ENCODE measurements at regions not wholly inside any gene's neighbourhood (a gene's known extent, or its start where the extent isn't known, plus 50 kb on each side); places are given as distances from the start of the nearest gene placed in this dataset.
A peak's percentile ranks its signal among the peaks of the same experiment; 100 is the strongest.

DNA sequence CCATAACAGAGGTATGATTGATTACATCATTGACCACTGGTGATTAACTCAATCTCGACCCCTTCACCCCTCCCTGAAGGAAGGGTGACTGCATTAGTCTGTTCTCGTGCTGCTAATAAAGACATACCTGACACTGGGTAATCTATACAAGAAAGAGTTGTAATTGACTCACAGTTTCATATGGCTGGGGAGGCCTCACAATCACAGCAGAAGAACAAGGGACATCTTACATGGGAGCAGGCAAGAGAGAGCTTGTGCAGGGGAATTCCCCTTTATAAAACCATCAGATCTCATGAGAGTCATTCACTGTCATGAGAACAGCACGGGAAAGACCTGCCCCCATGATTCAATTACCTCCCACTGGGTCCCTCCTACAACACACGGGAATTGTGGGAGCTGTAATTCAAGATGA is 55.9 kb upstream of the TMCC3 start:
- peaks cover 19% of the 10 kb centered on the region for H3K4me1 ChIP-seq (replicated peaks; ENCODE audit: insufficient read depth)
- no peak overlapping the region for H3K4me3 ChIP-seq
- CTCF ChIA-PET: no interaction called here
- H2AFZ ChIP-seq: no peak overlapping the region
- no peaks in the 10 kb centered on the region for H3K9me3 ChIP-seq (ENCODE audit: insufficient read depth, low read depth)
- BruUV-seq (replicated peaks): no TSS peak
- TF ChIP-seq CTCF (conservative IDR thresholded peaks at IDR 0.05) (no peak), EZH2 (IDR thresholded peaks at IDR 0.05; ENCODE audit: low read depth) (no peak)
- H3K9me2 ChIP-seq (ENCODE audit: insufficient read depth): peaks cover 2% of the 10 kb centered on the region; the same call in 1 of the 2 replicates
- POLR2A ChIA-PET (ENCODE audit: unreplicated experiment): interaction anchor here (0.8 kb wide), 1 partner anchor 872 kb away, joined by 3 read pairs; no protein-coding TSS in a partner anchor
- intact Hi-C loops (cut with micrococcal nuclease; ENCODE audit: unreplicated experiment): no loop called here
- H3F3A ChIP-seq (ENCODE audit: insufficient read depth, low read depth): peaks cover 7% of the 10 kb centered on the region; the same call in 1 of the 2 replicates
- no peak for DNase-seq
- H3K4me2 ChIP-seq: no peak overlapping the region
- no peaks in the 10 kb centered on the region for H3K79me2 ChIP-seq (ENCODE audit: low read depth)
- H3K27me3 ChIP-seq (ENCODE audit: insufficient read depth, low read depth): no peaks in the 10 kb centered on the region
- no peaks in the 10 kb centered on the region for H4K20me1 ChIP-seq (ENCODE audit: insufficient read depth)
- H3K27ac ChIP-seq: no peak overlapping the region
- no peaks in the 10 kb centered on the region for H3K36me3 ChIP-seq (ENCODE audit: low read depth)

GRCh38 chr12:94705676-94706075 is 55.3 kb upstream of the TMCC3 start:
- H3K4me3 ChIP-seq: no peak overlapping the region
- POLR2A ChIA-PET (ENCODE audit: unreplicated experiment): interaction anchor here (0.6 kb wide), 1 partner anchor 1090 kb away, joined by 3 read pairs; no protein-coding TSS in a partner anchor

DNA sequence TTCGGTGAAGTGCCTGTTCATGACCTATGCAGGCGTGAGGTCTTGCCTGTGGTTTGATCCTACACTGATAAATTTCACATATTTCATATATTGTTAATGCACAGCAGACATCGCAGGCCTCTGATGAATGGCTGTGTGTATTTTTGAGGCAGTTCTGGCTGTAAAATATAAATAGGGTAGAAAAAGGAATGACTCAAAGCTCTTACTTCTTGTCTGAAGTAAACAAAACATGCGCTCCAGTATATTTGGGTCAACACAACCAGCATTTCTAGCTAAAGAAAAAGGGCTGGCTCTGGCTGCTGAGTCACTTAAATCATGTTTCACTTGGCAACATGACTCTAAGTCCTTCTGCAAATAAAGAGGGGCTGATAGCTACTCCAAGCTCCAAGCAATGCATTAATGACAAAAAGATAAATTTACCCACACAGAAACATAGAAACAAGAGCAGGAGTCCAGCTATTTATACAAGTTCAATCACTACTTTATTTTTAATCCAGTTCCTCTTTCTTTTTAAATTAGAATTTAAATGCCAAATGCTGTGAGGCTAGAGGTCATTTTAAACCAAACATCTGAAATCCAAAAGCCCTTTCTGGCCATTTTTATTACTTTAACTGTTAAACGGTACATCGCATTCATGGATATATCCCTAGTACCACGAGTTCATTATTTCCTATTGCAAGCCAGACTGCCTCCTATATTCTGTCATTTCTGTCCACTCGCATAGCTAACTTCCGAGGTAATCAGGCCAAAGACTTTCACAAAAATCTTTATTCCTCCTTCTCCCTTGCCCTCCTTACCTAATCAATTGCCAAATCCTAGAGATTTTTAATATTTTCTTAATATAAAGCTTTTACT is 54.3 kb upstream of the TMCC3 start:
- Histone ChIP-seq H3K36me3 (ENCODE audit: low read depth) (no peaks in the 10 kb centered on the region), H3K9me3 (ENCODE audit: insufficient read depth, low read depth) (no peaks in the 10 kb centered on the region), H3K27ac (peak overlapping the region; percentile 63), H3K4me1 (replicated peaks; ENCODE audit: insufficient read depth) (peaks cover 26% of the 10 kb centered on the region), H2AFZ (no peak overlapping the region), H3K4me2 (peak overlapping the region; percentile 47), H3F3A (ENCODE audit: insufficient read depth, low read depth) (peaks cover 7% of the 10 kb centered on the region; the same call in 1 of the 2 replicates), H4K20me1 (ENCODE audit: insufficient read depth) (no peaks in the 10 kb centered on the region), H3K27me3 (ENCODE audit: insufficient read depth, low read depth) (no peaks in the 10 kb centered on the region), H3K79me2 (ENCODE audit: low read depth) (no peaks in the 10 kb centered on the region), H3K9me2 (ENCODE audit: insufficient read depth) (peaks cover 2% of the 10 kb centered on the region; the same call in 1 of the 2 replicates), H3K4me3 (no peak overlapping the region)
- DNase-seq: peak; percentile 32 to 82
- POLR2A ChIA-PET (ENCODE audit: unreplicated experiment): interaction anchor here (0.6 kb wide), 1 partner anchor 1091 kb away, joined by 3 read pairs; no protein-coding TSS in a partner anchor
- no TSS peak for BruUV-seq (replicated peaks)
- TF ChIP-seq EZH2 (IDR thresholded peaks at IDR 0.05; ENCODE audit: low read depth) (no peak), CTCF (conservative IDR thresholded peaks at IDR 0.05) (no peak)
- CTCF ChIA-PET: no interaction called here
- intact Hi-C loops (cut with micrococcal nuclease; ENCODE audit: unreplicated experiment): no loop called here

More at GRCh38 chr12:94705676-94706075, 55.3 kb upstream of the TMCC3 start:
- peaks cover 7% of the 10 kb centered on the region; the same call in 1 of the 2 replicates for H3F3A ChIP-seq (ENCODE audit: insufficient read depth, low read depth)
- no peaks in the 10 kb centered on the region for H3K36me3 ChIP-seq (ENCODE audit: low read depth)
- no peaks in the 10 kb centered on the region for H3K27me3 ChIP-seq (ENCODE audit: insufficient read depth, low read depth)
- H3K4me1 ChIP-seq (replicated peaks; ENCODE audit: insufficient read depth): peaks cover 19% of the 10 kb centered on the region
- H3K4me2 ChIP-seq: no peak overlapping the region
- peaks cover 2% of the 10 kb centered on the region; the same call in 1 of the 2 replicates for H3K9me2 ChIP-seq (ENCODE audit: insufficient read depth)
- no peak for DNase-seq
- H2AFZ ChIP-seq: no peak overlapping the region
- no peak overlapping the region for H3K27ac ChIP-seq
- no peak for TF ChIP-seq CTCF (conservative IDR thresholded peaks at IDR 0.05)
- no peak for TF ChIP-seq EZH2 (IDR thresholded peaks at IDR 0.05; ENCODE audit: low read depth)
- H3K79me2 ChIP-seq (ENCODE audit: low read depth): no peaks in the 10 kb centered on the region
- H3K9me3 ChIP-seq (ENCODE audit: insufficient read depth, low read depth): no peaks in the 10 kb centered on the region
- no TSS peak for BruUV-seq (replicated peaks)
- CTCF ChIA-PET: no interaction called here
- H4K20me1 ChIP-seq (ENCODE audit: insufficient read depth): no peaks in the 10 kb centered on the region
- intact Hi-C loops (cut with micrococcal nuclease; ENCODE audit: unreplicated experiment): no loop called here
